ENCODE measurements at regions not wholly inside any gene's neighbourhood (a gene's known extent, or its start where the extent isn't known, plus 50 kb on each side); places are given as distances from the start of the nearest gene placed in this dataset.

DNA sequence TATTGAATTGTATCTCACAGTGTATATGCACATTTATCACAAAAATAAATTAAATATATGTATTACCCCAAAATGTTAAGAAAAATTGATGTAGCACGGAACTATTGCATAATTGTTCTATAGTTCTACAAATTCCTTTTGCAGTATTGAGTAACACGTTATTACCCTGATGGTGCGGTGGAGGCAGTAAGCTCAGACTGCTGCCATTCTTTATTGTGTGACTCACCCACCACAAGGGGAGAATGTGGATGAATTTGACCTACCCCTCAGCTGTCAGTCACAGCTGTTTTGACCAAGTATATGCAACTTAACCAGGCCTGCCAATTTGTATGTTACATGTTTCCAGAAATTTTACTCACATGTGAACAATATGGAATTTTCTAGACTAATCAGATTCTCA, 506.6 kb downstream of the SH3BGRL start:
- DNase-seq: no peak
- no peaks in the 10 kb centered on the region for H3K36me3 ChIP-seq (replicated peaks in 1 of 2; ENCODE audit: insufficient read depth in 1 of 2, low read depth in 2 of 2)
- no peak for TF ChIP-seq POLR2A (IDR thresholded peaks at IDR 0.05)
- WGBS, 2 donors: 57 to 61% methylated on average over 3 of the region's 3 CpGs
- intact Hi-C loops (cut with DNase I): no loop called here
- ATAC-seq: no peak
- no peak overlapping the region for H3K4me3 ChIP-seq
- H3K27me3 ChIP-seq: no peaks in the 10 kb centered on the region
- H3K4me1 ChIP-seq: no peaks in the 10 kb centered on the region
- H3K9me3 ChIP-seq: no peaks in the 10 kb centered on the region
- no peak overlapping the region for H3K27ac ChIP-seq

DNA sequence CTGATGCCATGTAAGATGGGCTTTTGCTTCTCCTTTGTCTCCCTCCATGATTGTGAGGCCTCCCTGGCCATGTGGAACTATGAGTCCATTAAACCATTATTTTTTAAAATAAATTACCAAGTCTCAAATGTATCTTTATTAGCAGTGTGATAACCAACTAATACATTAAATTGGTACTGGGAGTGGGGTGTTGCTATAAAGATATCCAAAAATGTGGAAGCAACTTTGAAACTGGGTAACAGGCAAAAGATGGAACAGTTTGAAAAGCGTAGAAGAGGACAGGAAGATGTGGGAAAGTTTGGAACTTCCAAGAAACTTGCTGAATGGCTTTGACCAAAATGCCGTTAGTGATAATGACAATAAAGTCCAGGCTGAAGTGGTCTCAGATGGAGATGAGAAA, 526.7 kb downstream of the SH3BGRL start:
- TF ChIP-seq, protein P1, sequence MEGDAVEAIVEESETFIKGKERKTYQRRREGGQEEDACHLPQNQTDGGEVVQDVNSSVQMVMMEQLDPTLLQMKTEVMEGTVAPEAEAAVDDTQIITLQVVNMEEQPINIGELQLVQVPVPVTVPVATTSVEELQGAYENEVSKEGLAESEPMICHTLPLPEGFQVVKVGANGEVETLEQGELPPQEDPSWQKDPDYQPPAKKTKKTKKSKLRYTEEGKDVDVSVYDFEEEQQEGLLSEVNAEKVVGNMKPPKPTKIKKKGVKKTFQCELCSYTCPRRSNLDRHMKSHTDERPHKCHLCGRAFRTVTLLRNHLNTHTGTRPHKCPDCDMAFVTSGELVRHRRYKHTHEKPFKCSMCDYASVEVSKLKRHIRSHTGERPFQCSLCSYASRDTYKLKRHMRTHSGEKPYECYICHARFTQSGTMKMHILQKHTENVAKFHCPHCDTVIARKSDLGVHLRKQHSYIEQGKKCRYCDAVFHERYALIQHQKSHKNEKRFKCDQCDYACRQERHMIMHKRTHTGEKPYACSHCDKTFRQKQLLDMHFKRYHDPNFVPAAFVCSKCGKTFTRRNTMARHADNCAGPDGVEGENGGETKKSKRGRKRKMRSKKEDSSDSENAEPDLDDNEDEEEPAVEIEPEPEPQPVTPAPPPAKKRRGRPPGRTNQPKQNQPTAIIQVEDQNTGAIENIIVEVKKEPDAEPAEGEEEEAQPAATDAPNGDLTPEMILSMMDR (IDR thresholded peaks at IDR 0.05): no peak
- TF ChIP-seq POLR2A (IDR thresholded peaks at IDR 0.05): no peak
- Histone ChIP-seq H3K9me3 (no peaks in the 10 kb centered on the region), H3K4me3 (no peak overlapping the region), H3K27ac (no peak overlapping the region), H3K36me3 (replicated peaks in 1 of 2; ENCODE audit: insufficient read depth in 1 of 2, low read depth in 2 of 2) (no peaks in the 10 kb centered on the region), H3K27me3 (no peaks in the 10 kb centered on the region), H3K4me1 (no peaks in the 10 kb centered on the region)
- DNase-seq (no peak), ATAC-seq (no peak)
- intact Hi-C loops (cut with DNase I): no loop called here
- 47 to 51% methylated on average over 2 of the region's 2 CpGs for WGBS, 2 donors

DNA sequence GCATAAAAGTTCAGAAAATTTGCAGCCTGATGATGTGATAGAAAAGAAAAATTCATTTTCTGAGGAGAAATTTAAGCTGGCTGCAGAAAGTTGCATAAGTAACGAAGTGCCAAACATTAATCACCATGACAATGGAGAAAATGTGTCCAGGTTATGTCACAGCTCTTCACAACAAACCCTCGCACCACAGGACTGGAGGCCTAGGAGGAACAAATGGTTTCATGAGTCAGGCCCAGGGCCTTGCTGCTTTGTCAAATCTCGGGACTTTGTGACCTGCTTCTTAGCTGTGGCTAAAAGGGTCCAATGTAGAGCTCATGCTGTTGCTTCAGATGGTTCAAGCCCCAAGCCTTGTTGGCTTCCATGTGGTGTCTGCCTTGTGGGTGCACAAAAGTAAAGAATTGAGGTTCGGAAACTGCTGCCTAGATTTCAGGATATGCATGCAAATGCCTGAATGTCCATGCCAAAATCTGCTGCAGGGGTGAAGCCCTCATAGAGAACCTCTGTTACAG, 527.4 kb downstream of the SH3BGRL start:
- Histone ChIP-seq H3K4me3 (no peak overlapping the region), H3K27me3 (no peaks in the 10 kb centered on the region), H3K27ac (no peak overlapping the region), H3K36me3 (replicated peaks in 1 of 2; ENCODE audit: insufficient read depth in 1 of 2, low read depth in 2 of 2) (no peaks in the 10 kb centered on the region), H3K9me3 (no peaks in the 10 kb centered on the region), H3K4me1 (no peaks in the 10 kb centered on the region)
- intact Hi-C loops (cut with DNase I): no loop called here
- ATAC-seq (no peak), DNase-seq (no peak)
- 34 to 51% methylated on average over 3 to 4 of the region's 4 CpGs for WGBS, 2 donors
- no peak for TF ChIP-seq POLR2A (IDR thresholded peaks at IDR 0.05)
- TF ChIP-seq, protein P1 (IDR thresholded peaks at IDR 0.05): no peak

DNA sequence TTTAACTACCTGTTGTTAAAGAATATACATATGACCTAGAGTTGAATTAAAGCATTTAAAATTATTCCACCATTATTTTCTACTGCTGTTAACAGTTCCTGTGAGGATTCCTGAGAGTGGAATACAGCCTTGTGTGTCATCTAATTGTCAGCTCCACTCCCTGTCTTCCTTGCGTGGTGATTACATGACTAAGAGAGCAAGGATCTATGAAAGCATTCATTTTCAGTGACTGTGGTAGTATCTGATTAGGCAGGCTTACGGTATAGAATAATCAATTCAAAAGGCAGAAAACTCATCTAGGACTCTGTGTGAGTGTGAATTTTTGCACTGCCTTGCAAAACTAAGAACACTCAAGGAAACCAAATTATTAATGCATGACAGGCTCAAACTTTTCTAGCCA, 577.8 kb downstream of the SH3BGRL start:
- Histone ChIP-seq H3K4me3 (no peak overlapping the region), H3K4me1 (no peaks in the 10 kb centered on the region), H3K36me3 (replicated peaks in 1 of 2; ENCODE audit: insufficient read depth in 1 of 2, low read depth in 2 of 2) (no peaks in the 10 kb centered on the region), H3K27ac (no peak overlapping the region), H3K9me3 (no peaks in the 10 kb centered on the region), H3K27me3 (no peaks in the 10 kb centered on the region)
- no peak for DNase-seq
- 36 to 48% methylated on average over 2 of the region's 2 CpGs for WGBS, 2 donors
- no peak for TF ChIP-seq POLR2A (IDR thresholded peaks at IDR 0.05)
- TF ChIP-seq, protein P1 (IDR thresholded peaks at IDR 0.05): no peak
- ATAC-seq: no peak
- intact Hi-C loops (cut with DNase I): no loop called here

DNA sequence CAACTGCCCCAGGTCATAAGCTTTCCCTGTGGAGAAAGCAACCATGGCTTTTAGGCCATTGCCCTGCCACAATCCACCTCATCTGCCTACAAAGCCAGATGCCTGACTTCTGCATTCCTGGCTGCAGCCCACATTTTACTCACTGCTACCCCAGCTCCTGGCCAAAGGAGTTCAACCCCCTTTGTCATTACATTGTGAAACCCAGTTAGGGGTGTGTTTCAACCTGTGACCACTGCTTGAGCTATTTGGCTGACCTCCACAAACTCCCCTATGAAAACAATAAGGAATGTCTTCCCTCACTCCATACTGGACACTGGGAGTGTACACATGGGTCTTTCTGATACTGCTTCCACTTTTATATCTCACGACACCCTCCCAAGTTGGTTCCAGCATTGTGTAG, 589.2 kb downstream of the SH3BGRL start:
- intact Hi-C loops (cut with DNase I): no loop called here
- 78 to 86% methylated on average over 1 of the region's 1 CpG for WGBS, 2 donors
- TF ChIP-seq POLR2A (IDR thresholded peaks at IDR 0.05): no peak
- TF ChIP-seq, protein P1 (IDR thresholded peaks at IDR 0.05): no peak
- H3K27ac ChIP-seq: no peak overlapping the region
- no peak overlapping the region for H3K4me3 ChIP-seq
- no peak for ATAC-seq
- no peaks in the 10 kb centered on the region for H3K9me3 ChIP-seq
- no peak for DNase-seq
- no peaks in the 10 kb centered on the region for H3K27me3 ChIP-seq
- H3K4me1 ChIP-seq: no peaks in the 10 kb centered on the region
- no peaks in the 10 kb centered on the region for H3K36me3 ChIP-seq (replicated peaks in 1 of 2; ENCODE audit: insufficient read depth in 1 of 2, low read depth in 2 of 2)
